OCI-LY7 (cell line): ENCODE measurements at regions not wholly inside any gene's neighbourhood (a gene's known extent, or its start where the extent isn't known, plus 50 kb on each side); places are given as distances from the start of the nearest gene placed in this dataset.

Experiments used
- CTCF ChIP-seq: fragments of 200-600 bp; sonication (generic); conservative IDR thresholded peaks from 2 replicates; pipeline ENCODE4 v1.5.1; 2014; ENCODE audit warnings: mild to moderate bottlenecking, antibody characterized with exemption, low read length, moderate library complexity, mixed read lengths
- EZH2phosphoT487 ChIP-seq: fragments of 200-600 bp; sonication (generic); IDR thresholded peaks from 2 replicates; pipeline ENCODE4 v1.6.1; 2018; ENCODE audit warnings: low read depth, borderline replicate concordance, mild to moderate bottlenecking, mixed run types, antibody characterized with exemption, low read length, moderate library complexity, mixed read lengths

- TF ChIP-seq CTCF = no peak
- TF ChIP-seq EZH2phosphoT487 = no peak
Observed at GRCh38 chr5:2627867-2628266, 123.6 kb downstream of the IRX2 start.
